HG03520 (cell line): ENCODE measurements at regions not wholly inside any gene's neighbourhood (a gene's known extent, or its start where the extent isn't known, plus 50 kb on each side); places are given as distances from the start of the nearest gene placed in this dataset.
"Not testable (repeated sequence)": the region's sequence is repeated elsewhere in the genome, so short reads cannot be mapped to it uniquely, and the experiment has no call there.

Experiments used
- ATAC-seq: cut with Tn5 transposase; IDR thresholded peaks from one replicate; pipeline ENCODE4 v1.9.1; 2021; ENCODE audit warnings: mild to moderate bottlenecking, moderate library complexity; ENCODE audit not compliant: unreplicated experiment

DNA sequence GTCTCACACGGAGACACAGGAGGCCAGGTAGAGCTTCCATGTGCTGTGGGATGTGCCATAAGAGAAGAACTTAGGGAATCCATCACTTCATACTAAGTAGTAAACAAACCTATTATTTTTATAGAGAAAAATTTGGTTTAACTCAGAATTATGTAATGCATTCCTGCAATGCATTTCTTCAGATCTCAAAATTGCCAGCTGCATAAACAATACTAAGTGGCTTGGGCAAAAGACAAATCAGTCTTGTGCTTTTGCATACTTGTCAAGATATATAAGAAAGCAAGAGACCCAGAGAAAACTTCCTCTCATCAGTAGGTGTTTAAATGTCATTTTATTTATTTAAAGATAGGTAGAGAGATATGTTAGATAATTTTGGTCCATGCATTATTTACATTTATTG is 382.1 kb upstream of the CTSO start:
- no peak for ATAC-seq

DNA sequence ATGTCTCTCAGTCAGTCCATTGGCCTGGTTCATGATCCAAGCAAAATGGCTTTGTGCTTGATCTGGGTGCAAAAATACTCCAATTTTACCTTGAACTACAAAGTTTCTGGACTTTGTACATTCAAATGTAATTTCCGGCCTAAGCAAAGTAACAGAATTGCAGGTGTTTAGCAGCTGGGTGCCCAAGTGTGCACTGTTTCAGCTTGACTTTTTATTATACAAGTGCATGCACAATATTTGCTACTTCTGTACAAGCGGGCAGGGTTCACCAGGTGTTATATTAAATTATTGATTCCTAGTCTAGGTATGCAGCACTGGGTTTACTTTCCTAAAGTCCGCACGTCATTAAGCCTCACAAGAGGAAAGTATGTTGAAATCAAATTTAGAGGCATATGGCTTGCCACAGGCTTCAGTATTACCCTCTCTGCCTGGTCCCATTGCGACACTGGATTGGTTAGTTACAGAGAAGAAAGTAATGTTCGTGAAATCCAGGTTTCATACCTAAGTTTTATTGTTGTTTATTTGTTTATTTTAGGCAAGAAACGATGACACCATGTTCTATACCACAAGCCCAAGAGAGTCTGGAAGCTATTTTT is 376.9 kb upstream of the CTSO start:
- no peak for ATAC-seq

DNA sequence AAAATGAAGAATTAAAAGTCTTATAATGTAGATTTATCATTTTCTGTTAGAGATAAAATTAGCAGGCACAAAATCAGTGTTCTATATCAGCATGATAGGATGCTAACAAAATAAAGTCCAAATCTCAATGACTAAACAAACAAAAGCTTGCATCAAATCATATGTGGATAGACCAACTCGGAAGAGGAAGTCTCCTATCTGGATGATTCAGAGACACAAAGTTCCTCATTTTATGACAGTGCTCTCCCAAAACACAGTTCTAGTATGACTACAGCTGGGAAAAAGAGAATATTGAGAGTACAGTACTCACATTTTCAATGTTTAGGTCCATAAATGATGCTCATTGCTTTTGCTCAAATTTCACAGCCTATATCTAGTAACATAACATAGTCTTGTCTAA is 376.1 kb upstream of the CTSO start:
- no peak for ATAC-seq

DNA sequence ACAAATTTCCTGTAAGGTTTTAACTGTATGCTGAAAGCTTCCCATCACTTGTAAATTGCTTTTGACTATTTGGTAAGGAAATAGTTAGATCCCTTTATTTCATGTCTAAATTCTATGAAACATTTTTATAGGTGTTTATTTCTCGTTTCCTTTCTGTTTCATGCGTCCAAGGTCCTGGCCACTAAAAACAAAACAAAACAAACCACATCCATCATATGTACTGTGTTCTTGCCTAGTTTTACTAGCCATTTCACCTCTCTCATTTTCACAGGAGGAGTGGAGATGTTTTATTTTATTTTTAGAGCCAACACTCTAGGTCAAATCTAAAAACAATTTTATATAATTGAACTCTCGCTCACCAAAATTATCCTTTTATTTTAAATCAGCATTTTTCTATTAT is 375.2 kb upstream of the CTSO start:
- ATAC-seq = no peak

DNA sequence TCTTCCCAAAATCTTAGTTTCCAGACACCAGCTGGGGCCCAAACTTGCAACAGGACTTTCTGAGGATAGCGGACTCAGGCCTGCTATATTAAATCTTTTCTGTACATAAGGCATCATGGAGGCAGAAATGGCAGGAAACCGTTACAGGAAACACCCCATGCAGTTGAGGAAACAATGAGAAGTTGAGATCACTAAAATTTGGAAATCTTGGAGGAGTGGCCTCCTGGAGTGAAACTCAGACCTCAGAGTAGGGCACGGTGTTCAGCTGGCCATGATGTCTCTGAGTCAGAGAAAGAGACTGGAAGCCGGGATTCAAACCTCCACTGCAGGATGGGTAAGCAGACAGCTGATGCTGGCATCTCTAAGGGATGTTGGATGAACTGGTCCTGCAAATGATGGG is 372.6 kb upstream of the CTSO start:
- no peak for ATAC-seq

DNA sequence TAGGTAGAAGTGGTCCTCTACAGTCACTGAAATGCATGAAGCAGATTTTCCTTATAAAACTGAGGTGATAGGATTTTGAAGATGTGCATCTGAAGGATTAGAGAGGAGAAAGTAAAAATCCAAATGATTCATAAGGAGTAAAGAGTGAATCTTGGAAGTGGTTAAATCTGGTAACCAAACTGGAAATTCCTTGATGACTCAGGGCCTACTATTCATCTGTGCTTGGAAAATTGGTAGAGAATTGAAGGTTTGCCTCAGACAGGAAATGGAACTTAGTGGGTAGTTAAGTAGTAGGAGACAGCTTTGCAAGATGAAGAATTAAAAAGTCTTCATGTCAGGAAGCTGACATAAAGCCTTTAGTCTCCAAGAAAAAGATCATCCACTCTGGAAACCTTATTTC is 368.9 kb upstream of the CTSO start:
- ATAC-seq = no peak

DNA sequence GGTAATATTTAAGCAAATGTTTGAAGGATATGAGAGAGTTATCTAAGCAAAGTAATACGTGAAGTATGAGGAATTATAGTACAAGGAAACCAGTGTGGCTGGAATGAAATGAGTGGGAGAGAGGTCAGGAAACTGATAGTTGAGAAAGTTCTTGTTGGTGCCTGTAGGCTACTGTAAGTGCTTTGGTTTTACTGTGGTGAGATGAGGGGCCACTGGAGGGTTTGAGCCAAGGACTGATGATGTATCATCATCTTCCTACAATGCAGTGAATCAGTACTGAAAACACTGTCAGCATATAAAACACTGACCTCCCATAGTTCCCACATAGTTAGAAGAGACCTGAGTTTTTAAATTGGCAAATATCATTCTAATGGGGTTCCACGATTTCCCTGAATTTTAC is 367.5 kb upstream of the CTSO start:
- ATAC-seq = no peak

DNA sequence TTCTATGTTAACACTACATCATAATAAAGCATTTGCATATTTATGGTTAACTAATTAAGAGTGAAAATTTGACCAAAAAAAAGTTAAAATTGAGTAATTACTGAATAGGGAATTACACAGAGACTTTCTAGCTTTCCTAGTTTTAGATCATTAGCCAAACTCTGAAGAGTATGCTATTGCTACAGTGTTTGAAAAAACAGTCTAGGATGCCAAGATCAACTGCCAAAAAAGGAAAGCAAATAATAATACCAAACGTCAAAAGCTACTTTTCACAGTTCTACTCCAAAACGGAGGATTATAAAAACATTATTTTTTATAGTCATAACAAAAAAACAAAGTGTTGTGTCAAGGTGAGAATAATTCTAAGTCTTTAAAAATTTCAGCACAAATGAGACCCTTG is 359.8 kb upstream of the CTSO start:
- ATAC-seq = no peak

DNA sequence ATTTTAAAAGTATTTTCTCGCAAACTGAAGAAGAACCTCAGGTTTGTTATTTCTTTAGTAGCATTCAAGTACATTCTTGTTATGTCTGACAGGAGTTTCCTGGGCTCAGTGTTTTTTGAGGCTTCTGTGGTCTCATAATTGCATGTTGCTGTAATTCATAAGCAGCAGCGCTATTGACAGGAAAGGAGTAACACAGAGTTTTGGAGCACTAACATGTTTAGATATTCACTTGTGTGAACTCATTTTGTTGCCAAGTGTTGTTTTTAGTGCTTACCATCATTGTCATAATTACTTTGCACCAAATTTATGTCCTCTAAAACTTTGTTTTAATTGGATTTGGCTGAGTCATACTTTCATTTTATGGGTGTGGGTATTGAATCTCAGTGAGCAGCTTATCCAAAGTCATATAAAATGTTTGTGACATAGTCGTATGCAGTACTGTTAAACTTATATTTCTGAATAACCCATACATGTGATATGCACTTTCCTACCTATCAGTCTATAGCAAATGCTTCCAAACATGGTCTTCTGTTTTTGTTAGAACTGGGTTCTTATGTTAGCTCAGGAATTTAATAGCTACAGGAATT is 358.7 kb upstream of the CTSO start:
- ATAC-seq = no peak

DNA sequence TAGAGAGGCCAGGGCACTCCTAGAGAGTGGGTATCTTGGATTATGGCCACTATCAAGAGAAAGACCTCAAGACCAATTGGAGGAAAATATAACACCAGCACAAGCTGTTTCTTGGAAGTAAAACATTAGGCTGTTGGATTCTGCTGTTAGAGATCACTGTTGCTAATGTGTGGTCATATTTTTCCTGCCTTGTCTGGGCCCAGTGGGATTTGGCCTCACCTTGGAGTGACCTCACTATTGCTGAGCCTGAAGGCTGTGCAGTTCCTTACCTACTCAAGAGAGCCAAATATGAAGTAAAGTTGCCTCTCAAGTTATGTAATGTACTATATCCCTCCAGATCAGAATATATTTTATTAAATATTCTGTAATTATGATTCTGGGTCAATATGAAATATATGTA is 355.4 kb upstream of the CTSO start:
- ATAC-seq = no peak

DNA sequence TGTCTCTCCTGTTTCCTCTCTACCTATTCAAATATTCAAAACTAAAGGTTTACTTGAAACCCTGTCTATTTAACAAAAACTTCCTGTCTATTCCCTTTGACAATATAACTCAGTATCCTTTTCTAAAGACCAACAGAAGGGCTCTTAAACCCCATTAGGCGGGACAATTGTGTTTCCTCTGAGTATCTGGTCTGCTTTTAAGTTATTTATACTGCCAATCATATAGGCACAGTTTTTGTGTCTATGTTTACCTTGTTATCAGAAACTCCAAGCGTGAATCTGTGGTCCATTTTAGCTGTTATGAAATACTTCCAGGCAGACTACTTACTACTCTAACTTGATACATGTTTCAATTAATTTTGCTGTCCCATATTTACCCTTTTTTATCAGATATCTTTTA is 350.0 kb upstream of the CTSO start:
- no peak for ATAC-seq

DNA sequence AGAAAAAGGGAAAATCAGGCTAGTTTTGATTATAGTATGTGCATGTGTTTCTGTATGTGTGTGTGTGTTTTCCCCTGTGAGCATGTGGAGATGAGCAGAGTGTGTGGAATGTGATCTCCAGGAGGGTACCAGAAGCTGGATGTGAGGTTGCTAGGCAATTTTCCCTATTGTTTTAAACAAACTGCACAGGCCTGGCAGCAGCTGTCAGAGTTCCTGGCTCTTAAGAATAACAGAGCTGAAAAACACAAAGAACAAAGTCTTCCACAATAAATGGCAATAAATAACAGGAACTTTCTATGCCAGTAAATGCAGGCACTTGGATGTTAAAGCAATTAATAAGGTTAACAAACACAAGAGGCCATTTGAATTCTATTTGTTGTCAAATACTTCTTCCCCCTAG is 344.6 kb upstream of the CTSO start:
- ATAC-seq = no peak

DNA sequence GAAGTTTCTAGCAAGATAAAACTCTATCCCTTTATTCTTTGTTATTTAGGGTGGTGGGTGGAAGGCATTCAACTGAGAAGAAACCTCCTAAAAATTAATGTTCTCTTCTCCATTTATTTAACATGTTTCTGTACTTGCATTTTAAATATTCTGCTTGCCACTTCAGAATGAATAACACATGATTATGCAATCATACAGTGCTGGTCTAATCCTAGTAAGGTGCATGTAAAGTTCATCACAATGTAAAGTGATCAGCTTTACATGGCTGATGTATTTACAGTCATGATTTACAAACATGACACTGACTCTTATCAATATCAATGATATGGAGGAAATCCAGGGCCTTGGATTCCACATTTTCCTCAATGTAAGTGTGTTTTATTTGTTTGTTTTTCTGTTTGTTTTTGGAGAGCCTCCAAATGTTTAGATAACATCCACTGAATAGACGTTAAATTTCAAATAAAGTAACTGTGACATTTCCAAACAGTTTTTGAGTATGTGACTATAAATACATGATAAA is 342.1 kb upstream of the CTSO start:
- ATAC-seq = no peak

DNA sequence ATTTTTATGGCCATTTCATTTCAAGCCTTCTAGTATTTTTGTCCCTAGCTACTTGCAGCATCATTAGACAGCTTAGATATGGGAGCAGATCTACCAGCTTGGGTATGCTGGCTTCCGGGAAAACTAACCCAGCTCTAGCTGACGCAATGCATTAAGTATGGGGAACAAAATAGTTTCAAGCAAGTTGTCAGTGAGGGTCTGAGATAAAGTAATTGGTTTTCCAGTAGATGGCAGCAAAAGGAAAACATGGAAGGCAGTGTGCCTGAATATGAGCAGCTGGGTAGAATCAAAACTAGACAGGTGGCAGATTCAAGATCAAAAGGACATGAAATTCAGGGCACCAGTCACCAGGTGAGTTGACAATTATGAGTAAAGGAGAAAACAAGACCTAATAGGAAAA is 340.9 kb upstream of the CTSO start:
- ATAC-seq = no peak

DNA sequence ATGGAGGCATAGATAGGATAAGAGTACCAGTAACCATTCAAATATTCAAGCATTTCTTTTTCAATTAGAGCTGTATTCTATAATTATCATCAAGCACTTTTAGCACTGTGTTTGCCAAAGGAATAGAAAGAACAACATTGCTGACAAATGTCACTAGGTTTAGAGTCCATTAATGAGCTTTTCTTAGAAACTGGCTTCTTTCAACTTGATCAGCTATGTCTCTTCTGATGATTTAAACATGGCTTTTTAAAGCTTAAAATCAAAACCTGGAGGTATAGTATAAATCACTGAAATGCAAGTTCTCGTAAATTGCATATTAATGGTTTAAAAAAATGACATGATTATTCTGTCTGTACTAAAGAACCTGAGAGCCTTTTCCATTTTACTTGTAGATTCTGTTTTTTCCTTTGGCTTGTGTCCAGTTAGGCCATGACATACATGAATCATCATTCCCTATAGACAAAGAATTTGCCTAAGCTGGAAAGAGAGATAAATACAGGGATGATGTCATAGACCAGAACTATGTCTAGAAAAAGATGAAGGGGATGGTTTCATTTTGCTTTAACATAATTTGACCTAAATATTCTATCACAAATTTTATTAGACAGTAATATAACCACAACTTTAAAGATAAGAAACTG is 340.1 kb upstream of the CTSO start:
- no peak for ATAC-seq

DNA sequence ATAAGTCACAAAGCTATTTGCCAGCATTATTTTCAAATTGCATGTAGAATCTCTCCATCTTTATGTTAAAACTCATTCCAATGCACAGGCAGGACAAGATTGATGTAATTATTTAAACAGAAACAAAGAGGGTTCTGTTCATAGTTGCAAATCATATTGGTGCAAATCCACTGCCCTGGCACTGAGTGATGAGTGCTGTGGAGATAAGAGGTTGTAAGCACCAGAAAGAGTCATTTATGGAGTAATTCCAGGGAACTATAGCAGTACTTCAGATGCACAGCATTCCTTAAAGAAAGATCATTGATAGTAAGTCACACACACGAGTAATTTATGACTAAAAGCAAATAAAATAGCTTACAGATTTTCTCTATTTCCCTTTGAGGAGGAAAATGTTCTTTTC is 337.7 kb upstream of the CTSO start:
- no peak for ATAC-seq

DNA sequence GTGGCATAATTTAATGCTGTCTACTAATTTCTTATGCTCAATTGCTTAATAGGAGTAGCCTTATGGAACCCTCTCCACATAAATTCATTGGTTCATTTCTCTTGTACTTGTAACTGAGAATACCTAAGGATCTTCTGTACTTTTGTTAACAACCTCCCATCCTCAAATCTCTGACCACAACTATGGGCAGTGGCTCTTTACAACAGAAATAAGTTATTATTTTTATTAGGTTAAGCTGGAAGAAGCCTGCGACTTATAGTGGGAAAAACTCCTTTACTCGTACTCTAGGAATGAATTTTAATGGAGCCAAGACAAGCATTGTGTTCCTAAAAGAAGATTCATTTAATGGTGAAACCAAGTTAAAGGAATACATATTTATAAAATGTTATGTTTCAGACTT is 337.1 kb upstream of the CTSO start:
- no peak for ATAC-seq

DNA sequence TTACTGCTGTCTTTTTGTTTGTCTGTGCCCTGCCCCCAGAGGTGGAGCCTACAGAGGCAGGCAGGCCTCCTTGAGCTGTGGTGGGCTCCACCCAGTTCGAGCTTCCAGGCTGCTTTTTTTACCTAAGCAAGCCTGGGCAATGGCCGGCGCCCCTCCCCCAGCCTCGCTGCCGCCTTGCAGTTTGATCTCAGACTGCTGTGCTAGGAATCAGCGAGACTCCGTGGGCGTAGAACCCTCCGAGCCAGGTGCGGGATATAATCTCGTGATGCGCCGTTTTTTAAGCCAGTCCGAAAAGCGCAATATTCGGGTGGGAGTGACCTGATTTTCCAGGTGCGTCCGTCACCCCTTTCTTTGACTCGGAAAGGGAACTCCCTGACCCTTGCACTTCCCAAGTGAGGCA is 336.4 kb upstream of the CTSO start:
- ATAC-seq = not testable (repeated sequence)

DNA sequence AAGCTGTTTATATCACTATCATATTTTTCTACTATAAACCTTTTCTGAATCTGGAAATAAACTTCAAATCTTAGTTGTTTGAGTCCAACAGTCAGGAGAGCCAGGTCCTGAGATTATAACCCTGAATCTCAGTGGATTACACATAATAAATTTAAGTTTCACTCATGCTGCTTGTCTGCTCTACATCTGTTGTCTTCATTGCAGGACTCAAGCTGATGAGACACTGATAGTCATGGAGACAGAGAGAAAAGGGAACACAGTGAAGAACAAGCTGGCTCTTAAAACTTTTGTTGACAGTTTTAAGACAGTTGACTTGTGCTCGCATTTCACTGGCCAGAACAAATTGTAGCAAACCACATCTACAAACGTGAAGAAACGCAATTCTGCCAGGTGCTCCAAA is 327.0 kb upstream of the CTSO start:
- ATAC-seq = no peak

DNA sequence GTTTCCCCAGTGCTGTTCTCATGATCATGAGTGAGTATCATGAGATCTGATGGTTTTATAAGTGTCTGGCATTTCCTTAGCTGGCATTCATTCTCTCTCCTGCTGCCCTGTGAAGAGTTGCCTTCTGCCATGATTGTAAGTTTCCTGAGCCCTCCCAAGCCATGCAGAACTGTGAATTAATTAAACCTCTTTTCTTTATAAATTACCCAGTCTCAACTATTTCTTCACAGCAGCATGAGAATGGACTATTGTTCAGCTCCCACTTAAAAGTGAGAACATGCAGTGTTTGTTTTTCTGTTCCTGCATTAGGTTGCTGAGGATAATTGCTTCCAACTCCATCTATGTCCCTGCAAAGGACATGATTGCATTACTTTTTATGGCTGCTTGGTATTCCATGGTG is 311.7 kb upstream of the CTSO start:
- no peak for ATAC-seq

DNA sequence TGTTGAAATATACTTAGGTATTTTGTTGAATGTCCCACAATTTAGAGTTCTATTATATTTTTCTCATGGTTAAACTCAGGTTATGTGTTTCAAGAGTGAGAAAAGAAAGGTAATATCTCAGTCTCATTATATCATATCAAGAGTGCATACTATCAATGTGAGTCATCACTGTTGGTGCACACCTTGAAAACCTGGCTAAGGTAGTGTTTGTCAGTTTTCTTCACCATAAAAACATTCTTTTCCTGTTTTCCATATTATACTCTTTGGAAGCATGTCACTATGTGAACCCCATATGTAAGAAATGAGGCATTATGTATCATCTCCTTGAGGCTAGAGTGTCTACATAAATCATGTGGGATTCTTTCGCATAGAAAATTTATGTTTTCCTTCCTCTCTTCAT is 307.6 kb upstream of the CTSO start:
- ATAC-seq = no peak

DNA sequence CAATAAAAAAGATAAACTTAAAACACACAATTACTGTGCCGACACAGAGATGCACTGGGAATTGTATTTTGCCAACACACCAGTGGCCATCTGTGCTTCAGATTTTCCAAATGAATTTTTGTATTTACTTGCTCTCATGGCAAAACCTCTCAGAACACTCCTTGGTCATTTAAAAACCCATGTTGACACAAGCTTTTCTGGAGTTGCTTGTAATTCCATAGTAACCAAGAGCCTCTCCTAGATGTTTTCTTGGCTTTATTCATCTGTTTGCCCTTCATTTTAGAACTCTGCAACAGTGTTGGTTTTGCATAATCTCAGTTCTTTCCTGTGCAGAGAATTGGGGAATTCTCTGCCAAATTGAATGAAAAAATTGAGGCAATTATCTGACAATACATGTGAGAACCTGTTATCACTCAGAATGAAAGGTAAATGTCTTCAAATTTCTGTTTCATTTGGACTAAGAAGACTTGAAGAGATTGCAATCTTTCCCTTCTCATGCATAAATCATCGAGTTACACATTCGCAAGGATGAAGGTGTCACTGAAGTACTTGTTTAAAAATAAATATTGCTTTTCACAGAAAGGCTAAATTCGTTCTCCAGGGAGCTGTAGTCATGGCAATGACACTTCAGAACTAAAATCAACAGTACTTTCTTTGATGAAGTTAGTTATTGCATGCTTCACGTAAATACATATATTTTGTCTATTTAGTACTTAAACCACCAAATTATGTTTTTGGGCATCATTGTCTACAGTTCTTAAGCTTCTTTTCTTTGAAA is 301.8 kb upstream of the CTSO start:
- ATAC-seq = no peak
